ENCODE measurements at regions not wholly inside any gene's neighbourhood (a gene's known extent, or its start where the extent isn't known, plus 50 kb on each side); places are given as distances from the start of the nearest gene placed in this dataset.
"Not testable (repeated sequence)": the region's sequence is repeated elsewhere in the genome, so short reads cannot be mapped to it uniquely, and the experiment has no call there.

DNA sequence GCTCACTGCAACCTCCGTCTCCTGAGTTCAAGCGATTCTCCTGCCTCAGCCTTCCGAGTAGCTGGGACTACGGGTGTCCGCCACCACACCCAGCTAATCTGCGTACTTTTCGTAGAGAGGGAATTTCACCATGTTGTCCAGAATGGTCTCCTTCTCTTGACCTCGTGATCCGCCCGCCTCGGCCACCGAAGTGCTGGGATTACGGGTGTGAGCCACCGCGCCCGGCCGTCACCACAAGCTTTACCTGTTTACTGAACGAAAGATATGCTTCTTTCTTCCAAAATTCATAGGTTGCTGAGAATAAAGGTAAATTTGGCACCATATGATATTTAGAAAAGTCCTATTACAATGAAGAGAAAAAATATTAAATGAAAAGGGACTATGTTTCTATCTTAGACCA lies 333.5 kb upstream of the EPHA6 start:
- FAIRE-seq, result peak; percentile 23

GRCh38 chr3:96483191-96483590 lies 331.2 kb upstream of the EPHA6 start:
- FAIRE-seq, result not testable (repeated sequence)
- peak; percentile 5 for DNase-seq (ENCODE audit: low spot score)

More for the DNA sequence above, 333.5 kb upstream of the EPHA6 start:
- no peak for DNase-seq (ENCODE audit: low spot score)

GRCh38 chr3:96483781-96484180 lies 330.6 kb upstream of the EPHA6 start:
- no peak for DNase-seq (ENCODE audit: low spot score)
- FAIRE-seq, result no peak

DNA sequence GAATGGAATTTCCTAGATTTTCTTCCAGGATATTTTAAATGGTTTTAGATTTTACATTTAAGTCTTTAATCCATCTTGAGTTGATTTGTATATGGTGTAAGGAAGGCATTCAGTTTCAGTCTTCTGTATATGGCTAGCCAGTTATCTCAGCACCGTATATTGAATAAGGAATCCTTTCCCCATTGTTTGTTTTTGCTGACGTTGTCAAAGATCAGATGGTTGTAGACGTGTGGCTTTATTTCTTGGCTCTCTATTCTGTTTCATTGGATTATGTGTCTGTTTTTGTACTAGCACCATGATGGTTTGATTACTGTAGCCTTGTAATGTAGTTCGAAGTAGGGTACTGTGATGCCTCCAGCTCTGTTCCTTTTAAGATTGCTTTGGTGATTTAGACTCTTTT lies 325.7 kb upstream of the EPHA6 start:
- no peak for FAIRE-seq

GRCh38 chr3:96491023-96491422 lies 323.4 kb upstream of the EPHA6 start:
- FAIRE-seq (no peak), DNase-seq (ENCODE audit: low spot score) (no peak)

More for the DNA sequence above, 325.7 kb upstream of the EPHA6 start:
- no peak for DNase-seq (ENCODE audit: low spot score)

- FAIRE-seq (no peak), DNase-seq (ENCODE audit: low spot score) (no peak)
Observed at GRCh38 chr3:96491868-96492267, 322.5 kb upstream of the EPHA6 start.

GRCh38 chr3:96510334-96510733 lies 304.1 kb upstream of the EPHA6 start:
- FAIRE-seq, result no peak
- DNase-seq (ENCODE audit: low spot score), result no peak

DNA sequence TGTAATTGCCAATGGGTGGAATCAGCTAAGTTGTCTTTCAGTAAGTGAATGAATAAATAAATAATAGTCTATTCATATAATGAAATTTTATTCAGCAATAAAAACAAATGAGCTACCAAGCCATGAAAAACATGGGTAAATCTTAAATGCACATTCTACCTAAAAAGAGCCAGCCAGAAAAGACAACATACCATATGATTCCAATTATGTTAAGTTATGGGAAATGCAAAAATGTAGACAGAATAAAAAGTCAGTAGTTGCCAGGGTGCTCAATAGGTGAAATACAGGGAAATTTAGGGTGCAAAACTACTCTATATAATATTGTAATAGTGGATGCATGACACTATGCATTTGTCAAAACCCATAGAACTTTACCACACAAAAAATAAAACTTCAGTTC lies 277.2 kb upstream of the EPHA6 start:
- FAIRE-seq (no peak), DNase-seq (ENCODE audit: low spot score) (no peak)

DNA sequence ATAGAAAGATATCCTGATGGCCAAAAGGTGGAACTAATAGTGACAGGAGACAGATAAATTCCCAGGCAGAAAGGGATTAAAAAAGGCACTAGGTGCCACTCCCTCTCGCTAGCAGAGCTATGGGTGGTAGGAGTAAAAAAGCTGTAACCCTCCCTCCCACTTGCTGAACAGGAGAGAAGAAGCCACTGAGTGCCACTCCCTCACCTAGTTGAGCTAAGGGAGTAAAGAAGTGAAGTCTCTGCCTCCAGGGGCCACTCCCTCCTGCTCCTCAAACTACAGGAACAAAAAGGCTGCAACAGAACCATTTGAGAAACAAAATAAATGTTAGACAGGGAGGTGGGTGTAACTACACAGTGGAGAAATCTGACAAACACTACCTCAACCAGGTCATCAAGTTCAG lies 276.2 kb upstream of the EPHA6 start:
- no peak for FAIRE-seq

DNA sequence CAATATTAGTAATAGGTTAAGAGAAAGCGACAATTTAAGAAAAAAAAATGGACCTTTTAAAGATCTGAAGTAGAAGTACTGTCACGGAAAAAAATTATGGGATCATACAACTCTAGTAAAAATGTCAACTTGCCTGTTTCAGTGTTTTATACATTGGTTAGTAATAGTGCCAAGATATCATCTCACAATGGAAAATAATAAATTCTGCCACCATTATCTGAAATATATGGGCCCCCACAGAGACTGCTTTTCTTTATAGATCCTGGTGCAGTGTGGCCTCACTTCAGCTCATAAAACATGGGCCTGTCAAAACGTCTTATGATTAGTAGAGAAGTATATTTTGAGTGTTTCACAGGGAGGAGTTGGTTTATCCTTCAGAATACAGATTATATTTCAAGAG lies 266.3 kb upstream of the EPHA6 start:
- FAIRE-seq (no peak), DNase-seq (ENCODE audit: low spot score) (no peak)

More for the DNA sequence above, 276.2 kb upstream of the EPHA6 start:
- DNase-seq (ENCODE audit: low spot score), result no peak

DNA sequence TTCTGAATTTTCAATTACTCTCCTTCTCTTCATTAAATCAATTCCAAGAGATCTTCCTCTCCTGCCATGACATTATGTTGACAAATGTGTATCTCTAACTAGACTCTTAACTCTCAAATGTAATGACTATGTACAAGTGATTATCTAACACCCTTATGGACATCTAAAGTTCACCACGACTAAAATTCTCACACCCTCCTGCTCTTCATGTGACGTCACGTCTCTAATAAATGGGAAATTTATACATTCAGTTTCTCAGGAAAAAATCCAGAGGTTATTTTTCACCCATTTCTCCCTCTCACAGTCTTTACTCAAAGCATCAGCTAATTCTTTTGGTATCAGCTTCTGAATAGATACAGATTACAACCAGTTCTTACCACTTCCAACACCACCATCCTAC lies 237.5 kb upstream of the EPHA6 start:
- FAIRE-seq (no peak), DNase-seq (ENCODE audit: low spot score) (no peak)

DNA sequence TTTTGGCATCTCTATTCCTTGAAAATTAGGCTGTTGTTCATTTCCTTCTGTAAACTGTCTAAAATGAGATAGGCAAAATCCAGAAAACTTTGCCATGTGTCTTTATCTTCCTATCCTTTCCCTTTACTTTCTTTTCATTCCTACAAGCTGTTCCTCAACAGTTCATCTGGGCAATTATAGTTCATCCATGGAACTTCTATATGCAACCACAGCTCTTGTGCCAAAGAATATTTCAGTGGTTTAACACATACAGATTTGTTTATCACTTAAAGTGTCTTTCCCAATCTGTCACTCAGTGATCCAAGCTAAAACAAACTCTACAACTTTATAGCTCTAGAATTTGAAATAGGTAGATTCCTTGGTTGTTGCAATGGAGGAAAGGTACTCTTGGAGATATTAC lies 230.3 kb upstream of the EPHA6 start:
- FAIRE-seq (no peak), DNase-seq (ENCODE audit: low spot score) (no peak)

- not testable (repeated sequence) for DNase-seq (ENCODE audit: low spot score); FAIRE-seq
Observed at GRCh38 chr3:96606865-96607264, 207.5 kb upstream of the EPHA6 start.

GRCh38 chr3:96619475-96619874 lies 194.9 kb upstream of the EPHA6 start:
- no peak for FAIRE-seq
- DNase-seq (ENCODE audit: low spot score), result no peak

DNA sequence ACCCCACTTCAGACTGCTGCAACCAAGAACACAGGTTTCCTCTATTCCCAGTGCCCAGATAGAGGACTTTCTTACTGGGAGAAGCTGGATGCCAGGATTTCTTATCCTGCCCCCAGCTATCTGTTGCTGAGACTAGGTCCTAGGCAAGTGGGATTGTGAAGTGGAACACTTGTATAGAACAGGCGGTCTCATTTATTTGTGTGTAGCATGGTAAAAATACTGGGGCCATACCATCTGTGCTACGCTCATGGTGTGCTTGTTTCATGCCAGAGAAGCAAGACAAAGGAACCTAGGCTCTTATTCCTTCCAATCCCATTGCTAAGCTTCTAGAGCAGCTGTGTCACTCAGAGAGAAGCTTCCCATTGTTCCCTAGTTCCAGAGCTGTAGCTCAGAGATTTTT lies 191.5 kb upstream of the EPHA6 start:
- FAIRE-seq (no peak), DNase-seq (ENCODE audit: low spot score) (no peak)

GRCh38 chr3:96631050-96631449 lies 183.3 kb upstream of the EPHA6 start:
- FAIRE-seq, result no peak
- DNase-seq (ENCODE audit: low spot score), result no peak

GRCh38 chr3:96646596-96646995 lies 167.8 kb upstream of the EPHA6 start:
- no peak for FAIRE-seq

DNA sequence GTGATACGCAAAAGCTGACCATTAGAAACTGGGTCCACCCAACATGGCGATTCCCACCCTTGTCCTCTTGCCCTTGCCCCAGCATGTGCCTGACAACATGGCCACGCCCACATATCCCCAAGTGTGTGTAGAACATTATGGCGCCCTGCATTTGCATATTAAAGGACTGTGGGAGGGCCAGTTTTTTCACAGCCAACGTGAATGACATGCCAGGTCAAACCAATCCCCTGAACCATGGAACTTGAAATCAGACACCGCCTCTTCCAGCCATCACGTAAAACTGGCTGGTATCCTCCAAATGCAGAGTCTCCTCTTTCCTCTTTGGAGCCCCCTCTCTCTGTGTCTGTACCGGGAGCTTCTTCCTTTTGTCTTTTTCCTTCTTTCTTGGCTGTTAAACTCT lies 156.7 kb upstream of the EPHA6 start:
- no peak for FAIRE-seq
- DNase-seq (ENCODE audit: low spot score), result no peak

More at GRCh38 chr3:96646596-96646995, 167.8 kb upstream of the EPHA6 start:
- DNase-seq (ENCODE audit: low spot score), result no peak

GRCh38 chr3:96671861-96672595 lies 142.4 kb upstream of the EPHA6 start:
- not testable (repeated sequence) for FAIRE-seq; DNase-seq (ENCODE audit: low spot score)

DNA sequence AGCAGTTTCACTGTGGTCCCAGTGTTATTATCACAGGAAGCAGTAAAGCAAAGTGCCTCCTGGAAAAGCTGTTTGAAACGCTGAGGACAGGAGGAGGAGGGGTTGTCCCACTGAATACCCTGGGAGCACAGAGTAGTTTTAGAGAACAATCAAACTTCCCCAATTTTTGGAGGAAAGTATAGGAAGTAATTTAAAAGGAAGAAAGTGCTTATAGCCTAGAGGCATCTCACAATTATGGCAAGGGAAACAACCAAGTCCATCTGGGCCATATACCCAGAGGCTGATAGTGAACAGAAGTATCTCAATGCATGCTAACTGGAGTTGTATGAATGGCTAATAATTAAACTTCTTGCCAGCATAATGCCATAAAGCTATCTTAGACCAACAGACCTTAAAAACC lies 137.2 kb upstream of the EPHA6 start:
- FAIRE-seq, result no peak
- DNase-seq (ENCODE audit: low spot score), result no peak

GRCh38 chr3:96678325-96678724 lies 136.1 kb upstream of the EPHA6 start:
- FAIRE-seq (no peak), DNase-seq (ENCODE audit: low spot score) (no peak)

DNA sequence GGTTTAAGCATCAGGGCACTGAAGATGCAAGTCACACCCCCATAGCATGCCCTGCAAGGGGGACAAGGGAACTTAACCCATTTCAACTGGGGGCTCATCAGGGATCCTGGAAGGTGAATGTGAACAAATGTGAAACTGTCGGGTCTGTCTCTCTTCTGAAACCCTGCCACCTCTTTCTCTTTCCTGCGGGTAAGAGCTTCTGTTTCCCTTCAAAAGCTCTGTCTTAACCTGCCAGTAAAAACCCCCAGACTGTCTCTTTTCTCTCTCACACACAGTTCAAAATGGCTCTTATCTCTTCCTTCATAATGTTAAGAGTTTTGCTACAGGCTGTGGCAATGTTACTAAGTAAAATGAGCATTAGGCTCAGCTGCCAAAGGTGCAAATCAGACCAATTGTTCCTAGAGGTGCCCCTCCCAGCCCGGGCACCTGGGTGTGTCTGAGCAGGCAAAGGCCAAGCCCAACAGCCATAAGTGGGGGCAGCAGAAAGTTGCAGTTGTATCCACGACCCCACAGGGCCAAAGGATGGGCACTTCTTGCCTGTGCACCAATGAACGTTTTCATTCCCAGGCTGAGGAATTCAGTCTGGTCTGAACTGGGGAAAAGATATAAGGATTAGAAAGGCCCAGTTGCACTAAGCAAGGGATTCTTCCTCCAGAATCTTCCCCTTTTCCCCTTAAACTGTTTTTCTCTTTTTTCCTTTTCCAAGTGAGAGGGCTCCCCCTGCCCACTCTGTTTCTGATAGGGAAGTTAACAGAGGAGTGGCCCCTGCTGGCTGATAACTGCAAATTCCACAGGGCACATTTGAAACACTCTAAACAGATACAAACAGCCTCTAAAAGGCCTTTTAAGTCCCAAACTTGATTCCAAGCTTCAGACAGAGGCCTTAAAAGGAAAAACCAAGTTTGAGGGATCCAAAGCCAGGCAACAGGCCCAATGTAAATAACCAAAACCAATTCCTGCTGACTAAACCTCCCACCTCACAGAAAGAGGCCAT lies 113.8 kb upstream of the EPHA6 start:
- FAIRE-seq (no peak), DNase-seq (ENCODE audit: low spot score) (no peak)
